OCI-LY3 (cell line): ENCODE measurements at regions not wholly inside any gene's neighbourhood (a gene's known extent, or its start where the extent isn't known, plus 50 kb on each side); places are given as distances from the start of the nearest gene placed in this dataset.

Experiments used
- H2AFZ ChIP-seq: fragments of 200-600, 300-600 bp; shearing (Covaris generic); 2 replicates; pipeline ENCODE4 v1.6.0; 2014; ENCODE audit warnings: antibody characterized with exemption, low read depth, low read length
- H3K27ac ChIP-seq: fragments of 200-600, 300-600 bp; sonication (generic); 2 replicates; pipeline ENCODE4 v1.5.1; 2014; ENCODE audit warnings: mild to moderate bottlenecking, low read length, moderate library complexity, mixed read lengths
- H3K27me3 ChIP-seq: fragments of 200-600, 300-600 bp; sonication (generic); 2 replicates; pipeline ENCODE4 v1.6.1; 2014; ENCODE audit warnings: low read depth, low read length, mixed read lengths
- H3K36me3 ChIP-seq: fragments of 200-600, 300-600 bp; sonication (generic); replicated peaks from 2 replicates; pipeline ENCODE3; 2014; ENCODE audit warnings: low read depth, low read length, mixed read lengths
- H3K4me1 ChIP-seq: fragments of 300-600, 200-600 bp; sonication (generic); 2 replicates; pipeline ENCODE4 v1.6.1; 2014; ENCODE audit warnings: low read length, mixed read lengths
- H3K4me2 ChIP-seq: fragments of 200-600, 300-600 bp; sonication (generic); 2 replicates; pipeline ENCODE4 v1.6.1; 2014; ENCODE audit warnings: low read length, mixed read lengths
- H3K4me3 ChIP-seq: fragments of 300-600, 200-600 bp; sonication (generic); 2 replicates; pipeline ENCODE4 v1.5.1; 2014; ENCODE audit warnings: antibody characterized with exemption, mild to moderate bottlenecking, low read length, moderate library complexity
- H3K79me2 ChIP-seq: fragments of 300-600, 200-600 bp; shearing (Covaris generic); 2 replicates; pipeline ENCODE4 v1.6.1; 2014; ENCODE audit warnings: mild to moderate bottlenecking, low read length, mixed read lengths
- H3K9ac ChIP-seq: fragments of 300-600, 200-600 bp; shearing (Covaris generic); 2 replicates; pipeline ENCODE4 v1.6.0; 2014; ENCODE audit warnings: mild to moderate bottlenecking, low read length, moderate library complexity
- H3K9me3 ChIP-seq: fragments of 200-600, 300-600 bp; shearing (Covaris generic); 2 replicates; pipeline ENCODE4 v1.6.1; 2014; ENCODE audit warnings: low read length, mixed read lengths; ENCODE audit not compliant: insufficient read depth
- H4K20me1 ChIP-seq: fragments of 200-600, 300-600 bp; sonication (generic); 2 replicates; pipeline ENCODE4 v1.6.1; 2016; ENCODE audit warnings: low read length, mixed read lengths; ENCODE audit not compliant: insufficient read depth
- EZH2phosphoT487 ChIP-seq: fragments of 200-600 bp; shearing (Covaris generic); IDR thresholded peaks from 2 replicates; pipeline ENCODE4 v1.6.1; 2018; ENCODE audit warnings: antibody characterized with exemption, mixed run types, low read depth
- TF ChIP-seq, protein P1 (sequence below): fragments of 200-600, 300-600 bp; sonication (generic); IDR thresholded peaks from 2 replicates; pipeline ENCODE4 v1.5.1; 2014; ENCODE audit warnings: antibody characterized with exemption, low read length, low read depth

DNA sequence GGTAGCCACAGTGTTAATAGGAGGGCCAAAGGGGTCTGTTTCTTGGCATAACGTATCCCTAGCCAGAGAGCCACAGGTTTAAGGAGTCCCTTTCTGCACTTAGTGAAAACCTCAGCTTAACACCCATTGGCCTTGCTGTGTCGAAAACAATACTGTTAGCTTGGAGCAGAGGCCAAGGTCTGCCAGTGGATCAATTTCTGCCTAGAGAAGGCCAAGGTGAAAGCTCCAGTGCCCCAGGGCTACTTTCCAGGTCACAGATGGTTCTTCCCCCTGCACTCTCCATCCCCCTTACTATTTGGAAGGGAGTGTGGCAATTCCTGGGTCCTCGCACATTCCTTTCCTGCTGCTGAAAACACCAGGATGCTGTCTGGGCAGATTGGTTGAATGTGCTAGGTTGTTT, 74.8 kb upstream of the TNP1 start:
- no peaks in the 10 kb centered on the region for H3K79me2 ChIP-seq
- TF ChIP-seq, protein P1, sequence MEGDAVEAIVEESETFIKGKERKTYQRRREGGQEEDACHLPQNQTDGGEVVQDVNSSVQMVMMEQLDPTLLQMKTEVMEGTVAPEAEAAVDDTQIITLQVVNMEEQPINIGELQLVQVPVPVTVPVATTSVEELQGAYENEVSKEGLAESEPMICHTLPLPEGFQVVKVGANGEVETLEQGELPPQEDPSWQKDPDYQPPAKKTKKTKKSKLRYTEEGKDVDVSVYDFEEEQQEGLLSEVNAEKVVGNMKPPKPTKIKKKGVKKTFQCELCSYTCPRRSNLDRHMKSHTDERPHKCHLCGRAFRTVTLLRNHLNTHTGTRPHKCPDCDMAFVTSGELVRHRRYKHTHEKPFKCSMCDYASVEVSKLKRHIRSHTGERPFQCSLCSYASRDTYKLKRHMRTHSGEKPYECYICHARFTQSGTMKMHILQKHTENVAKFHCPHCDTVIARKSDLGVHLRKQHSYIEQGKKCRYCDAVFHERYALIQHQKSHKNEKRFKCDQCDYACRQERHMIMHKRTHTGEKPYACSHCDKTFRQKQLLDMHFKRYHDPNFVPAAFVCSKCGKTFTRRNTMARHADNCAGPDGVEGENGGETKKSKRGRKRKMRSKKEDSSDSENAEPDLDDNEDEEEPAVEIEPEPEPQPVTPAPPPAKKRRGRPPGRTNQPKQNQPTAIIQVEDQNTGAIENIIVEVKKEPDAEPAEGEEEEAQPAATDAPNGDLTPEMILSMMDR = no peak
- TF ChIP-seq EZH2phosphoT487 = no peak
- H3K4me2 ChIP-seq = no peak overlapping the region
- no peaks in the 10 kb centered on the region for H3K36me3 ChIP-seq
- H3K27ac ChIP-seq = no peak overlapping the region
- no peaks in the 10 kb centered on the region for H3K27me3 ChIP-seq
- no peaks in the 10 kb centered on the region for H3K9me3 ChIP-seq
- no peak overlapping the region for H3K9ac ChIP-seq
- no peak overlapping the region for H2AFZ ChIP-seq
- H4K20me1 ChIP-seq = no peaks in the 10 kb centered on the region
- H3K4me1 ChIP-seq = no peaks in the 10 kb centered on the region
- H3K4me3 ChIP-seq = no peak overlapping the region

DNA sequence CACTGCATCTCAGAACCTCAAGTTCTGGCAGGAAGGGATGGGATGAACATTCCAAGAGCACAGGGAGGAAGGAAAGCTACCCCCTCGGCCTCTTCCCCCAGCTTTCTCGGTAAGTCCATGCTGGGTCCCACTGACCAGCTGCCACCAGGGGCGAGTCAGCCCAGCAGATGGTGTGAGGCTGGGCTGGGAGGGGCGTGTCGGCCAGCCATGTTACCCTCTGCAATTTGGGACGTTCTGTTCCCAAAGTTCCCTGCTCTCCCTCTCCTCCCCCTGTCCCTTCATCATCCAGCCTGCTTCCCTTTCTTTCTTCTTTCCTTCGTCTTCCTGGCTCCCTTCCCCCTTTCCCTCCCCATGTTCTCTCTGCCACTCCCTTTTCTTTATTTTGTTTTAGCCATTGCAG, 74.3 kb upstream of the TNP1 start:
- Histone ChIP-seq H3K4me3 (no peak overlapping the region), H4K20me1 (no peaks in the 10 kb centered on the region), H2AFZ (no peak overlapping the region), H3K4me2 (no peak overlapping the region), H3K27me3 (no peaks in the 10 kb centered on the region), H3K4me1 (no peaks in the 10 kb centered on the region), H3K36me3 (no peaks in the 10 kb centered on the region), H3K9me3 (no peaks in the 10 kb centered on the region), H3K79me2 (no peaks in the 10 kb centered on the region), H3K9ac (no peak overlapping the region), H3K27ac (no peak overlapping the region)
- TF ChIP-seq EZH2phosphoT487 = no peak
- TF ChIP-seq, protein P1 = no peak

DNA sequence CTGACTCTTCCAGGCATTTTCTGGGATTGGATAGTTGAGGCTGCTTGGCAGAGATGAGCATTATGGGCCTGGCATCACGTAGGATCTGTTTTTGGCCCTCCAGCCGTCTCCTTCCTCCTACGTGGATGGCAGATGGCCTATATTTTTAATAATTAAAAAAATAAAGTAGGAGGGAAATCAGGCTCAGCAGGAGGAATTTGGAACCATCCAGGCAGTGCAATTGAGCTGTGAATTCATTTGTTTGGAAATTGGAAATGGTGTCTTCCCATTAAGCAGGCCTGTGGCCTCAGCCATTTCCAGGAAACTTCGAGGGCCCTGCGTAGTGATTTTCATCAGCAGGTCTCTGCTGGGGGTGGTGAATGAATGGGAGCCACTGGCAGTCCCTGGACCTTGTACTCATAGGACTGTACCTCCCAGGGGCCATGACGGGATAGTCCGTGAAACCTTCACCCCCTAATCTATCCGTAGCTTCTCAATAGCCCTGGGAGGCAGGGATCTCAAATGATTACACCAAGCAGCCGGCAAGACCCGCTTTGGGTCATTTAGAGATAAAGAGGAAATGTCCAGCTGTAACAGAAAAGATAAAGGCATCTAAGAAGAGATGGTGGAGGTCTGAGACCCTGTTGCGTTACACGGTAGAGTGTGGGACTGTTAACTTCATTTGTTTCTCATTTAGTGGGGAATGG, 73.1 kb upstream of the TNP1 start:
- Histone ChIP-seq H3K4me2 (no peak overlapping the region), H3K4me3 (no peak overlapping the region), H3K36me3 (no peaks in the 10 kb centered on the region), H3K9me3 (no peaks in the 10 kb centered on the region), H2AFZ (no peak overlapping the region), H4K20me1 (no peaks in the 10 kb centered on the region), H3K4me1 (no peaks in the 10 kb centered on the region), H3K27ac (no peak overlapping the region), H3K27me3 (no peaks in the 10 kb centered on the region), H3K79me2 (no peaks in the 10 kb centered on the region), H3K9ac (no peak overlapping the region)
- TF ChIP-seq, protein P1 = no peak
- no peak for TF ChIP-seq EZH2phosphoT487

DNA sequence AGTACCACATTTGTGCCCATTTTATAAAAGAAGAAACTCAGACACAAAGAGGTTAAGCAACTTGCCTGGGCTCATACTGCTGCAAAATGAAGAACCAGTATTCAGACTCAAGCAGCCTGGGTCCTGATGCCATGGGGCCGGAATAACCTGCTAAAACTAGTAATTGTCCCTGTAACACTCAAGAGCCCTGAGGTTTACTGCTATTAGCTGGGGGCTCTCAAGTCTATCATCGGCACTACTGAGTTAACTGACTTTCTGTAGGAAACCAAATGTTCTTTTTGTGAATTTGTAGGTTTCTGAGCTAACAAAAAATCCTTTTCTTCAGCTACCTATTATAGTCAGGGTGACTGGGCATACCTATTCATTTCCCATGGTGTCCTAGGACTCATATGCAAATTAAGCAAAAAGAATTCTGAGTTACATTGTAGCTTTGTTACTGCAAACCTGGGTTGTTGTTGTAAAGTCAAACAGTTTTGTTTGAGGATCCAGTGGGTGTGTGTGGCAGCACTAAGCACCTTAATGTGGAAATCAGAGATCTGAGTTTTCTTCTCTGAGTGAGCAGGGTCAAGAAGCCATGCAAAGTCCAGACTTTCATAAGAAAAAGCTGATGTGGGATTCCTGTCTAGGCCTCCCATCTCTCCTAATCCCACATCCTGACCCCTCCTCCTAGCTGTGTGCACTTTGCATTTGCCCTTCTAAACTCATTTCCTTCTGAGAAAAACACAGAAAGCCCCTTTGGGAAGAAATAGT, 72.4 kb upstream of the TNP1 start:
- TF ChIP-seq, protein P1 = no peak
- TF ChIP-seq EZH2phosphoT487 = no peak
- no peak overlapping the region for H3K4me3 ChIP-seq
- no peaks in the 10 kb centered on the region for H3K79me2 ChIP-seq
- H3K27ac ChIP-seq = no peak overlapping the region
- H3K4me1 ChIP-seq = no peaks in the 10 kb centered on the region
- H3K27me3 ChIP-seq = no peaks in the 10 kb centered on the region
- no peaks in the 10 kb centered on the region for H3K36me3 ChIP-seq
- no peaks in the 10 kb centered on the region for H4K20me1 ChIP-seq
- H3K9ac ChIP-seq = no peak overlapping the region
- H2AFZ ChIP-seq = no peak overlapping the region
- no peak overlapping the region for H3K4me2 ChIP-seq
- H3K9me3 ChIP-seq = no peaks in the 10 kb centered on the region
